ENCODE measurements at regions not wholly inside any gene's neighbourhood (a gene's known extent, or its start where the extent isn't known, plus 50 kb on each side); places are given as distances from the start of the nearest gene placed in this dataset.

- TF ChIP-seq CTCF (IDR thresholded peaks at IDR 0.05) (no peak), POLR2A (IDR thresholded peaks at IDR 0.05) (no peak), EP300 (IDR thresholded peaks at IDR 0.05) (no peak), POLR2AphosphoS5 (IDR thresholded peaks at IDR 0.05) (no peak)
These were observed 116.3 kb downstream of the OGFRL1 start for GRCh38 chr6:71404967-71405278.
